Heart left ventricle (tissue), 13 donors: ENCODE measurements at regions not wholly inside any gene's neighbourhood (a gene's known extent, or its start where the extent isn't known, plus 50 kb on each side); places are given as distances from the start of the nearest gene placed in this dataset.

Source experiments
- CTCF ChIP-seq, 12 donors: fragments of 200-600 bp; sonication (generic) in 4 of 12; IDR thresholded peaks; one replicate each; pipeline versions ENCODE4 v1.5.0 to v1.8.0; 2018 to 2022; ENCODE audit warnings: antibody characterized with exemption in 12 of 12, mild to moderate bottlenecking in 5 of 12
- POLR2A ChIP-seq, 2 donors: fragments of 450-650 bp; IDR thresholded peaks; one replicate each; pipeline ENCODE4 v1.6.1; 2017; ENCODE audit warnings: antibody characterized with exemption in 2 of 2, mild to moderate bottlenecking in 2 of 2, moderate library complexity in 2 of 2
- donor health status: ischemic (EF 13 %, LVEDD 7.1; RV severe dilation, severe dysfunction).
- donor health status: DM: no; HTN: yes; CAD: no.
- donor health status: DM: no; HTN: no; CAD: no.
- donor health status: ischemic (EF 25% LVEDD 6.9; RV normal size, moderate dysfunction).
- donor health status: ischemic (EF 25% LVEDD 5.7; RV mildly dilated, moderate dysfunction).
- donor health status: ischemic (EF 35%, LVEDD 5.7; RV mildly dilated, moderate dysfunction).
- donor health status: nonischemic (EF 11% LVEDD 7.7; RV severe dilation, severe dysfunction).
- donor health status: DM: yes; HTN: yes; CAD: no.
- donor health status: PGD.
- donor health status: ischemic (EF 29% LVEDD 5.4; RV normal size, mild dysfunction).
- donor health status: nonischemic (EF 23%, LVEDD 6.1; RV moderate dilation, normal function).

- TF ChIP-seq CTCF (IDR thresholded peaks at IDR 0.05) (no peak), POLR2A (IDR thresholded peaks at IDR 0.05) (no peak)
These were observed 87.9 kb upstream of the BEND6 start for GRCh38 chr6:56866917-56867522.
